GM23338 (cell line): ENCODE measurements at regions not wholly inside any gene's neighbourhood (a gene's known extent, or its start where the extent isn't known, plus 50 kb on each side); places are given as distances from the start of the nearest gene placed in this dataset.

ENCODE experiments used
- ATAC-seq: fragments of 200-7000 bp; cut with Tn5 transposase; 3 replicates; pipeline ENCODE4 v1.9.1; 2020
- DNase-seq: peaks from one replicate; pipeline ENCODE4 v3.0.0-alpha.2; 2015; ENCODE audit warnings: low spot score
- H2AFZ ChIP-seq: fragments of 200-600 bp; sonication (generic); 2 replicates; pipeline ENCODE4 v1.8.0; 2016; ENCODE audit warnings: antibody characterized with exemption, mild to moderate bottlenecking, moderate library complexity
- H3F3A ChIP-seq: fragments of 200-600 bp; sonication (generic); replicated peaks from 2 replicates; pipeline ENCODE4 v1.8.0; 2017; ENCODE audit warnings: antibody characterized with exemption, mixed run types, low read depth
- H3K27ac ChIP-seq: fragments of 200-600 bp; sonication (generic); 2 replicates; pipeline ENCODE4 v1.6.1; 2016; ENCODE audit warnings: low read depth
- H3K27me3 ChIP-seq: fragments of 200-600 bp; sonication (generic); 2 replicates; pipeline ENCODE4 v1.8.0; 2016; ENCODE audit warnings: mild to moderate bottlenecking, mixed run types, moderate library complexity; ENCODE audit not compliant: insufficient read depth
- H3K36me3 ChIP-seq: fragments of 200-600 bp; sonication (generic); 2 replicates; pipeline ENCODE4 v1.8.0; 2016; ENCODE audit warnings: mild to moderate bottlenecking; ENCODE audit not compliant: insufficient read depth
- H3K4me1 ChIP-seq: fragments of 200-600 bp; sonication (generic); 2 replicates; pipeline ENCODE4 v1.8.0; 2016; ENCODE audit warnings: mild to moderate bottlenecking, moderate library complexity; ENCODE audit not compliant: insufficient read depth
- H3K4me2 ChIP-seq: fragments of 200-600 bp; sonication (generic); 2 replicates; pipeline ENCODE4 v1.7.1; 2017; ENCODE audit warnings: mixed run types
- H3K4me3 ChIP-seq: fragments of 200-600 bp; sonication (generic); 2 replicates; pipeline ENCODE4 v1.6.1; 2016; ENCODE audit warnings: mixed run types
- H3K79me2 ChIP-seq: fragments of 200-600 bp; sonication (generic); replicated peaks from 2 replicates; pipeline ENCODE4 v1.8.0; 2017; ENCODE audit warnings: mild to moderate bottlenecking; ENCODE audit not compliant: insufficient read depth
- H3K9me2 ChIP-seq: fragments of 200-600 bp; sonication (generic); 2 replicates; pipeline ENCODE4 v1.8.0; 2017; ENCODE audit not compliant: insufficient read depth
- H4K20me1 ChIP-seq: fragments of 200-600 bp; sonication (generic); replicated peaks from 2 replicates; pipeline ENCODE4 v1.8.0; 2017; ENCODE audit warnings: mild to moderate bottlenecking; ENCODE audit not compliant: insufficient read depth
- H3K27ac Mint-ChIP-seq: 2 replicates; pipeline ENCODE4 v1.8.0; 2020; ENCODE audit warnings: inconsistent platforms, mild to moderate bottlenecking, moderate library complexity, mixed read lengths
- H3K27me3 Mint-ChIP-seq: 3 replicates; pipeline ENCODE4 v1.8.0; 2022; ENCODE audit warnings: low read depth, mild to moderate bottlenecking, moderate library complexity, mixed read lengths, inconsistent platforms; ENCODE audit not compliant: insufficient read depth, poor library complexity
- H3K36me3 Mint-ChIP-seq: 3 replicates; pipeline ENCODE4 v1.8.0; 2021; ENCODE audit warnings: low read depth, mild to moderate bottlenecking, inconsistent platforms, moderate library complexity, mixed read lengths
- H3K4me1 Mint-ChIP-seq: 3 replicates; pipeline ENCODE4 v1.8.0; 2020; ENCODE audit warnings: mild to moderate bottlenecking, inconsistent platforms, mixed read lengths
- H3K4me3 Mint-ChIP-seq: 3 replicates; pipeline ENCODE4 v1.8.0; 2021; ENCODE audit warnings: moderate library complexity, mild to moderate bottlenecking, inconsistent platforms, mixed read lengths
- H3K9me3 Mint-ChIP-seq: 3 replicates; pipeline ENCODE4 v1.8.0; 2020; ENCODE audit warnings: moderate library complexity, mild to moderate bottlenecking, inconsistent platforms, mixed read lengths
- CREB1 ChIP-seq: fragments of 250-450 bp; sonication (Bioruptor Pico); IDR thresholded peaks from 2 replicates; pipeline ENCODE4 v1.5.0; 2020; ENCODE audit warnings: low read depth, mild to moderate bottlenecking, moderate library complexity
- CTCF ChIP-seq, 2 experiments: fragments of 200-600 bp in 1 of 2; sonication (generic) in 1 of 2; conservative IDR thresholded peaks; 2 replicates each; pipeline versions ENCODE4 v1.5.1 to v1.6.1; 2016 to 2017; ENCODE audit warnings: antibody characterized with exemption in 2 of 2, low read depth in 2 of 2, mild to moderate bottlenecking in 2 of 2, moderate library complexity in 1 of 2
- ETS1 ChIP-seq: IDR thresholded peaks from 2 replicates; pipeline ENCODE4 v1.6.1; 2016; ENCODE audit warnings: antibody characterized with exemption
- EZH2 ChIP-seq: fragments of 200-600 bp; sonication (generic); IDR thresholded peaks from one replicate; pipeline ENCODE4 v1.8.0; 2017; ENCODE audit warnings: antibody characterized with exemption, mild to moderate bottlenecking, low read depth; ENCODE audit not compliant: unreplicated experiment
- EZH2phosphoT487 ChIP-seq: fragments of 200-600 bp; sonication (generic); IDR thresholded peaks from one replicate; pipeline ENCODE4 v1.8.1; 2018; ENCODE audit warnings: antibody characterized with exemption; ENCODE audit not compliant: unreplicated experiment
- JUNB ChIP-seq: IDR thresholded peaks from one replicate; pipeline ENCODE4 v1.6.1; 2016; ENCODE audit warnings: antibody characterized with exemption; ENCODE audit not compliant: unreplicated experiment
- NANOG ChIP-seq: IDR thresholded peaks from 2 replicates; pipeline ENCODE4 v1.6.1; 2016; ENCODE audit warnings: antibody characterized with exemption, borderline replicate concordance
- POLR2AphosphoS5 ChIP-seq: IDR thresholded peaks from 2 replicates; pipeline ENCODE4 v1.6.1; 2016; ENCODE audit warnings: antibody characterized with exemption, low read depth
- REST ChIP-seq: IDR thresholded peaks from one replicate; pipeline ENCODE4 v1.6.1; 2018; ENCODE audit warnings: antibody characterized with exemption; ENCODE audit not compliant: unreplicated experiment
- ZNF462 ChIP-seq: fragments of 250-450 bp; sonication (Bioruptor Pico); IDR thresholded peaks from 2 replicates; pipeline ENCODE4 v1.5.0; 2020; ENCODE audit warnings: mild to moderate bottlenecking, moderate library complexity

GRCh38 chr11:24238771-24239645 lies 257.8 kb upstream of the LUZP2 start:
- H3K27me3 ChIP-seq = no peaks in the 10 kb centered on the region
- H3K4me2 ChIP-seq = no peak overlapping the region
- no peak overlapping the region for H3K4me3 ChIP-seq
- ATAC-seq (no peak), DNase-seq (no peak)
- H3K9me3 Mint-ChIP-seq = no peaks in the 10 kb centered on the region
- no peaks in the 10 kb centered on the region for H4K20me1 ChIP-seq
- H3F3A ChIP-seq = no peaks in the 10 kb centered on the region
- H3K79me2 ChIP-seq = no peaks in the 10 kb centered on the region
- no peak overlapping the region for H3K4me3 Mint-ChIP-seq
- H3K4me1 ChIP-seq = no peaks in the 10 kb centered on the region
- H3K27me3 Mint-ChIP-seq = no peaks in the 10 kb centered on the region
- no peaks in the 10 kb centered on the region for H3K36me3 ChIP-seq
- no peak overlapping the region for H2AFZ ChIP-seq
- no peak overlapping the region for H3K27ac Mint-ChIP-seq
- H3K4me1 Mint-ChIP-seq = no peaks in the 10 kb centered on the region
- TF ChIP-seq EZH2phosphoT487 (no peak), ZNF462 (CRISPR knock-in tag) (no peak), CTCF (conservative IDR thresholded peaks at IDR 0.05; ENCODE audit: low read depth in 2 of 2) (no peak), NANOG (no peak), ETS1 (no peak), EZH2 (no peak), REST (no peak), JUNB (no peak), POLR2AphosphoS5 (no peak), CREB1 (CRISPR knock-in tag) (no peak)
- H3K9me2 ChIP-seq = no peaks in the 10 kb centered on the region
- no peaks in the 10 kb centered on the region for H3K36me3 Mint-ChIP-seq
- no peak overlapping the region for H3K27ac ChIP-seq
